ENCODE measurements at regions not wholly inside any gene's neighbourhood (a gene's known extent, or its start where the extent isn't known, plus 50 kb on each side); places are given as distances from the start of the nearest gene placed in this dataset.

- Histone ChIP-seq H3K4me3 (no peak overlapping the region), H3K4me1 (no peaks in the 10 kb centered on the region), H3K27ac (no peak overlapping the region), H3K27me3 (no peaks in the 10 kb centered on the region), H3K36me3 (no peaks in the 10 kb centered on the region), H3K9me3 (no peaks in the 10 kb centered on the region)
- TF ChIP-seq CTCF (IDR thresholded peaks at IDR 0.05), result no peak
- DNase-seq (no peak), ATAC-seq (peak; percentile 69)
- intact Hi-C loops (cut with DNase I), result no loop called here
Observed at GRCh38 chr16:52755396-52755795, 208.5 kb upstream of the TOX3 start.

GRCh38 chr16:52751035-52751434 lies 204.1 kb upstream of the TOX3 start:
- Histone ChIP-seq H3K4me3 (no peak overlapping the region), H3K4me1 (no peaks in the 10 kb centered on the region), H3K36me3 (no peaks in the 10 kb centered on the region), H3K27ac (no peak overlapping the region), H3K9me3 (no peaks in the 10 kb centered on the region), H3K27me3 (no peaks in the 10 kb centered on the region)
- TF ChIP-seq CTCF (IDR thresholded peaks at IDR 0.05), result no peak
- ATAC-seq, result no peak
- intact Hi-C loops (cut with DNase I), result no loop called here
- no peak for DNase-seq

GRCh38 chr16:52748741-52749140 lies 201.8 kb upstream of the TOX3 start:
- Histone ChIP-seq H3K9me3 (no peaks in the 10 kb centered on the region), H3K4me1 (no peaks in the 10 kb centered on the region), H3K36me3 (no peaks in the 10 kb centered on the region), H3K4me3 (no peak overlapping the region), H3K27me3 (no peaks in the 10 kb centered on the region), H3K27ac (no peak overlapping the region)
- intact Hi-C loops (cut with DNase I), result no loop called here
- DNase-seq (no peak), ATAC-seq (no peak)
- TF ChIP-seq CTCF (IDR thresholded peaks at IDR 0.05), result no peak

- H3K4me1 ChIP-seq, result no peaks in the 10 kb centered on the region
- no peak for DNase-seq
- TF ChIP-seq CTCF (IDR thresholded peaks at IDR 0.05), result no peak
- ATAC-seq, result no peak
- no peak overlapping the region for H3K4me3 ChIP-seq
- H3K36me3 ChIP-seq, result no peaks in the 10 kb centered on the region
- H3K9me3 ChIP-seq, result no peaks in the 10 kb centered on the region
- intact Hi-C loops (cut with DNase I), result no loop called here
- H3K27ac ChIP-seq, result no peak overlapping the region
- no peaks in the 10 kb centered on the region for H3K27me3 ChIP-seq
Observed at GRCh38 chr16:52747088-52747595, 200.2 kb upstream of the TOX3 start.

GRCh38 chr16:52743707-52744106 lies 196.8 kb upstream of the TOX3 start:
- no peak overlapping the region for H3K4me3 ChIP-seq
- no peak for ATAC-seq

More at GRCh38 chr16:52743707-52744106, 196.8 kb upstream of the TOX3 start:
- H3K27ac ChIP-seq, result no peak overlapping the region
- TF ChIP-seq CTCF (IDR thresholded peaks at IDR 0.05), result no peak
- H3K27me3 ChIP-seq, result no peaks in the 10 kb centered on the region
- no peaks in the 10 kb centered on the region for H3K36me3 ChIP-seq
- no peaks in the 10 kb centered on the region for H3K4me1 ChIP-seq
- no peak for DNase-seq
- intact Hi-C loops (cut with DNase I), result no loop called here
- H3K9me3 ChIP-seq, result no peaks in the 10 kb centered on the region

All from upper lobe of right lung (tissue), 1 donor.